HG03558 (cell line): ENCODE measurements at regions not wholly inside any gene's neighbourhood (a gene's known extent, or its start where the extent isn't known, plus 50 kb on each side); places are given as distances from the start of the nearest gene placed in this dataset.
"Not testable (repeated sequence)": the region's sequence is repeated elsewhere in the genome, so short reads cannot be mapped to it uniquely, and the experiment has no call there.

Source experiments
- ATAC-seq: cut with Tn5 transposase; IDR thresholded peaks from one replicate; pipeline ENCODE4 v1.9.1; 2021; ENCODE audit warnings: moderate number of reproducible peaks; ENCODE audit not compliant: unreplicated experiment; ENCODE audit errors: extremely low read depth

- ATAC-seq = no peak
These were observed 126.6 kb downstream of the VEGFA start for GRCh38 chr6:43896329-43897255.

- ATAC-seq = no peak
These were observed 125.8 kb downstream of the VEGFA start for GRCh38 chr6:43895656-43896328.

DNA sequence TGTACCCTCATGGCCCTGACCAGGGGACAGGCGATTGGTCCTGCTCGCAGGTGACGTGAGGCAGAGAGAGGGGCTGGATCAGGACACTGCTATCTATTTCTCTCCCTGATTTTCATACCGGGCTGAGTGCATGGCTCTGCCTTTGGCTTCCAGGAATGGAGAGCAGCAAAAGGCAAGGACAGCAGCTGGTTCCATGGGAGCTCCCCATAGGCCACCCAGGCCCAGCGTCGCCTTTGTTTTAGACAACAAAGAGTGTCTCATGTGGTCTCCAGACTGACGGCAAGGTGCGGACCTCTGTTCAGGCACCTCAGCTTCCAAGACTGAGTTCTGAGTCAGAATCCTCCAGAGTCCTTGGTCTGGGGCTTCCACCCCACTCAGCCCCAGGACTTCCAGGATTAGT is 123.1 kb downstream of the VEGFA start:
- ATAC-seq = no peak

- no peak for ATAC-seq
These were observed 121.3 kb downstream of the VEGFA start for GRCh38 chr6:43891072-43891870.

GRCh38 chr6:43890197-43891062 is 120.4 kb downstream of the VEGFA start:
- ATAC-seq = no peak

- ATAC-seq = no peak
These were observed 118.1 kb downstream of the VEGFA start for GRCh38 chr6:43887906-43888683.

DNA sequence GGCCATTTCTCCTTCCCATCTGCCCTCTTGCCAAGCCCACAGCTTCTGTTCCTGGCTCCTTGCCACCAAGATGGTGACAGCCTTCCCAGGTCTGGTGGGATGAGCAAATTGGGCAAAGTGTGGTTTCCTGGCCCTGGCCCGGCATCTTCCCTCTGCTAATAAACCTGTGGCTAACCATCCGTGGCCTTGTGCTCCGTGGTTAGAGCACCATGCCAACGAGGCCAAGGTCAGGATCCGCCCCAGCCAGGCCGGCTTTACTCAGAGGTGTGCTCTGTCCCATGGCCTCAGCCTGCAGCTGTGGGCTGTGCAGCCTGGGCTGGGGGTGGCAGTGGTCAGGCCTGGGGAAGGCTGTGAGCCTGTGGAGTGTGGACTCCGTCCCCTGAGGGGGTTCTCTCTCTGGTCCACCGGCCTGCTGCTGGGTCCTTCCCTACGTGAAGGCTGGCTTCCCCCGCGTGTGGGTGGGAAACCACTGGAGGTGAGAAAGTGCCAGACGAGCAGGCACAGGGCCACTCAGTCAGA is 117.4 kb downstream of the VEGFA start:
- ATAC-seq = no peak

DNA sequence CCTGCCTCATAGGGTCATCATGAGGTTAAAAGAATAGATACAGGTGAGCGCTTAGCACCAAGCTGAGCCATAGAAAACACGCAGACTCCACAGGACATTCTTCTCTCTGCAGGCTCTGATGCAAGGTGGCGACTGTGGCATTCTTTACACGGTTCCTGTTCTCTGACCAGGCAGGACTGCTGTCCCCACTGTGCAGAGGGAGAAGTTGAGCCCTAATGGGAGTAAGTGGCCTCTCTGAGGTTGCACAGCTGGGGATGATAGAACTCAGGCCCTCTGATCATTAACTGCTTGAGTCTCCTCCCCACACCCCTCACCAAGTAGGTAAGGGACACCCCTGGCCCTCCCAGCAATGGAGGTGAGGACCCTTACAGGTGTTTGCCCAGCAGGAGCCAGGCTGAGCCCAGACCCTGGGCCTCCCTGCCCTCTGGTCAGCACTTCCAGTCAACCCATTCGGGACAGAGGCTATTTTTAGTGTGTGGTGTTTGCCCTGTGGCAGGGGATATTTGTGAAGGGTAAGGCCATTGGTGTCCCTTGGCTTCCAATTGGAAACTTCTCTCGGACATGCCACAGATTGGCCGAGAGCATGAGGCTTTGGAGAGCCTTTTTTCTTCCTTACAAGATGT is 116.8 kb downstream of the VEGFA start:
- ATAC-seq = no peak

DNA sequence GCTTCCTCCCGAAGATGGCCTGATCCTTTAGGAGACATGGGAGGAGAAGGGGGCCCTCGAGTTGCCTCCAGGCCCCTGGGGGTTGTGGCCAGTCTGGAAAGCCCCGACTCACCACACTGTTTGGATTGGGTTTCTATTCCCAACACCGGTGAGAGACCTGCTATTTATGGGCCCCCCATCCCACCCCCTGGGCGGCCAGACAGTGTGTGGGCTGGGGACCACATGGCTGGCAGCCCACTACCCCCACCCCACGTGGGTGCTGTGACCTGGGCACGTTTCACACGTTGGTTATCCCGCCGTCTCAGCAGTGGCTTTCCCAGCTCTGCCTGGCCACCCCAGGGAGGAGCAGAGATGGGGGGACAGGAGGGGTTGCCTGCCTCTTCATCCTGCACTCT is 116.1 kb downstream of the VEGFA start:
- no peak for ATAC-seq

- ATAC-seq = no peak
These were observed 115.5 kb downstream of the VEGFA start for GRCh38 chr6:43885399-43886066.

DNA sequence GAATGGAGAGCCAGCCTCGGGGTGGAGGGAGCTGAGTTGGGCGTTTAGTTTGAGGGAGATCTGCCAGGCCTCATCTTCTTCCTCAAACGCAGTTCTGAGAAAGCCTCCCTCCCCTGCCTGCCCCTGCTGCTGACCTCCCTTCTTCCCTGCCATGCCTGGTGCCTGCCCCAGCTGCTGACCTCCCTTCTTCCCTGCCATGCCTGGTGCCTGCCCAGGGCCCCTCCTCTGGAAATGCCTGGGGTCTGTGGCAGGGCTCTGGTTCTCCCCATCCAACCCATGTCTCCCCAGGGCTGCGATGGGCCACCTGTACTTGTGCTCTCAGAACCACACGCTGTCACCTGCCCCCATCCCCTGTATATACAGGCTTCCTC is 114.6 kb downstream of the VEGFA start:
- no peak for ATAC-seq

DNA sequence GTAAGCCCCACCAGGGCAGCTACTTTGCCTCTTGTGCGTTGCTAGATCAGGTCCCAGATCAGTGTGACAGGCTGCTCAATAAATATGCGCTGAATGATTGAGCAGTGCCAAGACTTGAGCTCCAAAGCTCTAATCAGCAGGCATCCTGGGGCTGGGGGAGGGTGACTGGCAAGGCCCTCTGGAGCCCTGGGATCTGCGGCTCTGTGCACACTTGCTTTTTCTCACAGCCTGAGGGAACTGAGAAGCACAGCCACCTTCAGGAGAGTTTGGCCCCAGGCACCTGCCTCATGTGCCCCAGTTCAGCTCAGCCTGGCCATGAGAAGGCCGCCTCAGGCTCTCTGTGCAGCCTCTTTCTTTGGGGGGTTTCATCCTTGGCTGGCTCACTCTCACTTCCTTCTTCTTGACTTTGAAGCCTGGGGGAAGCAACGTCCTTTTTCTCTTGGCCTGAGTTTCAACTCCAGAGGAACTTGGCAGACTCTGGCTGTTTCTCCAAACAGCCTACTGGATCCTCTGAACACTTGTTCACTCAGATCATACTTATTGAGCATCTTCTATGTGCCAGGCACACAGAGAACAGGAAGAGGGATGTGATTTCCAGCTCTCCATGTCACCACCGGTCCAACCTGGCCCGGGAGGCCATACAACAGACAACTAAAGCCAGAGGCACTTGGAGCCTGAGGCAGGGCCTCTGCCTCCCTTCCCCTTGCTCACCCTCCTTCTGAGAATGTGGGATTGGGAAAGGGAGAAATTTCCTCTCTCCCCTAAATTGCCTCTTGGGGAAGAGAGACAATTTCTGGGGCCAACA is 114.0 kb downstream of the VEGFA start:
- no peak for ATAC-seq

GRCh38 chr6:43882690-43883448 is 112.9 kb downstream of the VEGFA start:
- not testable (repeated sequence) for ATAC-seq

- no peak for ATAC-seq
These were observed 110.5 kb downstream of the VEGFA start for GRCh38 chr6:43880236-43881137.

- no peak for ATAC-seq
These were observed 109.7 kb downstream of the VEGFA start for GRCh38 chr6:43879722-43880121.
